PC-3 (cell line): ENCODE measurements at regions not wholly inside any gene's neighbourhood (a gene's known extent, or its start where the extent isn't known, plus 50 kb on each side); places are given as distances from the start of the nearest gene placed in this dataset.

Experiments
- EZH2 ChIP-seq: fragments of 300-600 bp; sonication (generic); IDR thresholded peaks from one replicate; pipeline ENCODE4 v1.6.1; 2017; ENCODE audit warnings: antibody characterized with exemption, mild to moderate bottlenecking, low read length; ENCODE audit not compliant: unreplicated experiment
- EZH2phosphoT487 ChIP-seq: fragments of 300-600 bp; sonication (generic); IDR thresholded peaks from 2 replicates; pipeline ENCODE4 v1.6.1; 2018; ENCODE audit warnings: mild to moderate bottlenecking, antibody characterized with exemption, low read length, borderline replicate concordance
- TF ChIP-seq, protein P1 (sequence below): fragments of 300-600 bp; sonication (generic); conservative IDR thresholded peaks from 2 replicates; pipeline ENCODE4 v1.5.1; 2017; ENCODE audit warnings: antibody characterized with exemption, low read depth, mild to moderate bottlenecking, low read length

DNA sequence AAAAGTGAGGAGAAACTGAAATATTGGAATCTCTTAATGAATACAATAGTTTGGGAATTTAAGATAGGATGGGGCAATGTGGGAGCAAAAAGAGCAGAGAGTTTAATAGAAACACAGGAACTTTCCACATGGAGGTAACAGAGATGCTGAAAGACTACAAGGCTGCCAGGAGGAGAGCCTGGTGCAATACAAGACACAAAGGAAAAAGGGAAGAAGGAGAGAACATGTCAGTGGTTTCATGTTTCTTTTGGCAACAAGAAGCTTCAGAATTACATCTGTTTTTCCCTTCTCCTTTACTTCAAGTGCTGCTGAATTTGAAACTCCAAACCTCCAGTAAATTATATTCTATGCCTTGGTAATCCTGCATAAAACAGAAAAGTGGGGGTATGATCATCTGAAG, 474.3 kb downstream of the FAT4 start:
- TF ChIP-seq, protein P1, sequence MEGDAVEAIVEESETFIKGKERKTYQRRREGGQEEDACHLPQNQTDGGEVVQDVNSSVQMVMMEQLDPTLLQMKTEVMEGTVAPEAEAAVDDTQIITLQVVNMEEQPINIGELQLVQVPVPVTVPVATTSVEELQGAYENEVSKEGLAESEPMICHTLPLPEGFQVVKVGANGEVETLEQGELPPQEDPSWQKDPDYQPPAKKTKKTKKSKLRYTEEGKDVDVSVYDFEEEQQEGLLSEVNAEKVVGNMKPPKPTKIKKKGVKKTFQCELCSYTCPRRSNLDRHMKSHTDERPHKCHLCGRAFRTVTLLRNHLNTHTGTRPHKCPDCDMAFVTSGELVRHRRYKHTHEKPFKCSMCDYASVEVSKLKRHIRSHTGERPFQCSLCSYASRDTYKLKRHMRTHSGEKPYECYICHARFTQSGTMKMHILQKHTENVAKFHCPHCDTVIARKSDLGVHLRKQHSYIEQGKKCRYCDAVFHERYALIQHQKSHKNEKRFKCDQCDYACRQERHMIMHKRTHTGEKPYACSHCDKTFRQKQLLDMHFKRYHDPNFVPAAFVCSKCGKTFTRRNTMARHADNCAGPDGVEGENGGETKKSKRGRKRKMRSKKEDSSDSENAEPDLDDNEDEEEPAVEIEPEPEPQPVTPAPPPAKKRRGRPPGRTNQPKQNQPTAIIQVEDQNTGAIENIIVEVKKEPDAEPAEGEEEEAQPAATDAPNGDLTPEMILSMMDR = no peak
- TF ChIP-seq EZH2 (no peak), EZH2phosphoT487 (no peak)
